ENCODE measurements at regions not wholly inside any gene's neighbourhood (a gene's known extent, or its start where the extent isn't known, plus 50 kb on each side); places are given as distances from the start of the nearest gene placed in this dataset.

- DNase-seq = no peak
These were observed 275.2 kb downstream of the CSNK1G3 start for GRCh38 chr5:123787136-123787535.

GRCh38 chr5:123786411-123786810, 274.4 kb downstream of the CSNK1G3 start:
- DNase-seq = no peak

DNA sequence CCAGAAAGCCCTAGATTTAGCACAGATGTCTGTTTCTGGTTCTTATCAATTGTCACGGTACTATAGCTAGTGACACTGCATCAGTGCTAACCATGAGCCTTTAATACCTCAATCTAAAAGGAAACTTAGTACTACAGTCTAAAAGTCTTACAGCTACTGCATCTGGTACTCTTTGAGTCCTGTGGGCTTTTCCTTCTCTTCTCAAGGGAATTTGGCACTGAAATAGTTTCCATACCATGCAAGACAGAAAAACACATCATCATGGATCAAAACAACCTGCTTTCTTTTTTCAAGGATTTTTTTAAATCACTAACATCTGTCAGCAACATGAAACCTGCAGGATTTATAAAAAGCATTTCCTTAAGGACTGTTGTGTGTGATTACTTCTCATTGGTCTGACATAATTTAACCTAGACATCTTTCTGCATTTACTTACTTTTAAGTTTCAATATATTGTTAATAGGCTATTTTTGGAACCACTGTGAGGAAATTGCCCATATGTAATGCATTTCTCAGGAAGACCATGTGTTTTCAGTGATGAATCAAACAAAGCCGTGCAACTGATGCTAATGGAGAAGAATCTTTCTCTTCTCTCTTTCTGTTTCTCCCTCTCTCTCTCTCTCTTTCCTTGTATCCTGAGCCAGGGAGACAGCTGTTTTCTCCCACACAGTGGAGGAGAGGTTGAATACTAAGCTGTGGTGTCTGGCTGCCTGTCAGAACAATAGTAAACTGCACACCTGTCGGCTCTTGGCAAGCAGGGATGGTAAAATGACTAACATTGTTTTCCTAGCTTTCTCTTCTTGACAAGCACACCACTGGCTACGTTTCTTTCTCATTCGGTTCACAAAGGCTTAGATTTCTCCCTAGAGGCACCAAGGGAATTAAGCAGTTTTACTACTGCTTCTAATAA, 273.4 kb downstream of the CSNK1G3 start:
- DNase-seq = peak; percentile 92

- no peak for DNase-seq
These were observed 271.4 kb downstream of the CSNK1G3 start for GRCh38 chr5:123783421-123783820.

- DNase-seq = no peak
These were observed 266.7 kb downstream of the CSNK1G3 start for GRCh38 chr5:123778641-123779040.

GRCh38 chr5:123776761-123777160, 264.8 kb downstream of the CSNK1G3 start:
- DNase-seq = no peak

DNA sequence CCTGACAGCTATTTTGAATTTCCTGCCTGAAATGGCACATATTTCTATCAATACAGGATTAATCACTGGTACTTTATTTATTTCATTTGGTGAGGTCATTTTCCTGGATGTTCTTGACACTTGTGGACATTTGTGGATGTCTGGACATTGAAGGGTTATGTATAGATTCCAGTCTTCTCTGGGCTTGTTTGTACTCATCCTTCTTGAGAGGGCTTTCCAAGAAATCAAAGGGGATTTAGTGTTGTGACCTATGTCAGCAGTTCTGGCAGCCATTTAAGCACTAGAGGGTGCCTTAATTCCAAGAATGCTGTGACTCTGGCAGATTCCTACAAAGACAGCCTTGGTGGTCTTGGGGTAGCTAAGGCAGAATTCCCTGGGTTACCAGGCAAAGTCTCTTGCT, 259.7 kb downstream of the CSNK1G3 start:
- DNase-seq = no peak

DNA sequence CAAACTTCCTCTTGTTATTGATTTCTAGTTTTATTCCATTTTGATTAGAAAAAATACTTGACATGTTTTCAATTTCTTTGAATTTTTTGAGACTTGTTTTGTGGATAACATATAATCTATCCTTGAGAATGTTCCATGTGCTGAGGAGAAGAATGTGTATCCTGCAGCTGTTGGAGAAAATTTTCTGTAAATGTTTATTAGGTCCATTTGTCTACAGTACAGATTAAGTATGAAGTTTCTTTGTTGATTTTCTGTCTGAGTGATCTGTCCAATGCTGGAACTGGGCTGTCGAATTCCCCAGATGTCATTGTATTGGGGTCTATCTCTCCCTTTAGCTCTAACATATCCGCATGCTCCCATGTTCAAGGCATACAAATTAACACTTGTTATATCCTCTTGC, 251.2 kb downstream of the CSNK1G3 start:
- no peak for DNase-seq

DNA sequence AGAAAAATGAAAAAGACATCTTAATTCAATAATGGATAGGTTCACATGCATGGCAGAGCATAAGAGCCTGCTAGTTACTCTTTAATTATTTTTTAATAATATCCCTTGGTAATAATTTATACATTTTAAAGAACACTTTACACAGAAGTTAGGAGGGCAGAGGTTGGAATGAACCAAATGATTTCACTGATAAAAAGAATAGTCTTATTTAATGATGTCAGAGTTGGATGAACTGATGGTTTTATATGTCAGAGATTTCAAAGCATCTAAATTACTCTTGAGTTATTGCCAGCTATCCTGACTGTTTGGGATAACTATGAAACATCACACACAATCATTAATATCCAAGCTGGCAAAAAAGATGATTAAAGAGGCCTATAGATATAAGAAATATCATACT, 244.8 kb downstream of the CSNK1G3 start:
- no peak for DNase-seq

DNA sequence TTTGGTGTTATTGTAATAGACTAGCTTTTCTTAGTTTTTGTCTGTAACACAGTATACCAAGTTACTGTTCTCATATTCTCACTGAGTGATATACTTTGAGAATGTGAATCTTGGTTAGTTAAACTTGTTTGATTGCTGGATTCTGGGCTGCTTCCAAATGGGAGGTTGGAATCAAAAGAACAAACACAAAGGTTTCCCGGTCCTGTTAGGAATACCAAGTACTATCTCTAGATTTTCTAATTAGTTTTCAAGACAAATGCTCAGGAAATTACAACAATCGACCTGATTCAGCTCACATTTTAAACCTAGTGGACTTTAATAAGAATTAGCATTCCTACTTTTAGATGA, 244.3 kb downstream of the CSNK1G3 start:
- no peak for DNase-seq

- no peak for DNase-seq
These were observed 243.8 kb downstream of the CSNK1G3 start for GRCh38 chr5:123755653-123756317.

- no peak for DNase-seq
These were observed 242.9 kb downstream of the CSNK1G3 start for GRCh38 chr5:123754908-123755307.

DNA sequence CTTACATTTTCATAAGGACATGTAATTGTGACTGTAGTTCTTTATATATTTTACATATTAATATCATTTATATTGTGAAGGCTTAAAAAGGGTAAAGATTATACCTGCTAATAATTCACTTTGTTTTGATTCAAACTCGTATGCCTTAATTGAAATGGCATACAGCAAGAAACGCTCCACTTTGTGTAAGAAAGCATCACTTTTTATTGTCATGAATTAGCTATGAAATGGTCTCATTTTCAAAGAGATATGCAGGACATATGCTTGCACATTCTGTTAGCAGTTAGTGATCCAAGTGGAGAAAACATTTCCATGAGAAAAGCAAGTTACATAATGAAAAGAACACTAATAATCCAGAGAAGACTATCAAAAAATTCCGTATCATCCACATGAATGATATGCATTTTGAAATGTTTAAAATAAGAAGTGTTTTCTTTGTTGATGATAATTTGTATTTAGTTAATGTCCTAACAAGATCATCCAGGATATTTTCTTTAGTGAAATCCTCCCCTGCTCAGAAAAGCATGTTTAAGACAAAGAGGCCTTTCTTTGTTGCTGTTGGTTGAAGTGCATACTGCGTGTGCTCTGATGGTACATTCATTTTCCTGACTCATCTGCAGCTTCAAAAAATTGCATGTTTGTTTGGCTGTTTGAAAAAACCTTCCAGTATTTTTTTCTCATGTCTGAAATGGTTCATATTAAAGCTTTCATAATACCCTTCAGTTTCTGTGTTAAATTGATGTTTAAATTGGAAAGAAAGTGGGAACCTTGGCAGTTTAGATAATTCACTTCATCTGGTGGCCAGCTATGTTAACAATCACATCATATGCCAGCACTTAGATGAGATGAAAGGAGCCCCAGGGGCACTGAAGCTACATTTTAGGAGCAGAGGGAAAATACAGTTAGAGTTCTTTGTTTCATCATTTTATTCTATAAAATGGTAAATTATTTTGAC, 242.2 kb downstream of the CSNK1G3 start:
- DNase-seq = no peak

DNA sequence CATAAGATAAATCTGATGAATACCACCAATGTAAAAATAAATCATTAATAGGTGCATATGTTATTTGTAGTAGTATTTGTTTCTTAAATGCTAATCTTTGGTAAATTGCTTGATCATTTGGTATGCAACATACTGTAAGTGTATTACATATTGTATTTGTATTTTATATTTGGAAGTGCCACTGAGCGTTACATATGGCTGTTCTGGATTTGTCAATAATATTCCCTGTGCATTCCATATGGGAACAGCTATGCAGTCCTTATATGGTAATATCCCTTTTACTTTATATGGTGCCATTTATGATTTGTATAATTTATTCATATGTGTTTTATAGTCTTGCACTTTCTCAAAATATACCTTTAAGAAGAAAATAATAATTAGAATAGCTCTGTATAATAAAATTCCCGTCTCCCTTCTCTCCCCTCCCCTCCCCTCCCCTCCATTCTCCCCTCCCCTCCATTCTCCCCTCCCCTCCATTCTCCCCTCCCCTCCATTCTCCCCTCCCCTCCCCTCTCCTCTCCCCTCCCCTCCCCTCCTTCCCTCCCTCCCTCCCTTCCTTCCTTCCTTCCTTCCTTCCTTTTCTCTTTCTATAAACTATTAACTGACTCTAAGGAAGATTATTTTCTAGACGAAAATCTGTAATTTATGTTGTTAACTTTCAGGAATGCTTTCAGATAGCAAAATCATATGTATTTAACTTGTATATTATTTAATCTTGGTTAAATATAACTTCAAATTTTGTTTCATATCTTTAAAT, 241.4 kb downstream of the CSNK1G3 start:
- no peak for DNase-seq

- DNase-seq = no peak
These were observed 240.7 kb downstream of the CSNK1G3 start for GRCh38 chr5:123752552-123753179.

GRCh38 chr5:123751670-123752069, 239.7 kb downstream of the CSNK1G3 start:
- no peak for DNase-seq

DNA sequence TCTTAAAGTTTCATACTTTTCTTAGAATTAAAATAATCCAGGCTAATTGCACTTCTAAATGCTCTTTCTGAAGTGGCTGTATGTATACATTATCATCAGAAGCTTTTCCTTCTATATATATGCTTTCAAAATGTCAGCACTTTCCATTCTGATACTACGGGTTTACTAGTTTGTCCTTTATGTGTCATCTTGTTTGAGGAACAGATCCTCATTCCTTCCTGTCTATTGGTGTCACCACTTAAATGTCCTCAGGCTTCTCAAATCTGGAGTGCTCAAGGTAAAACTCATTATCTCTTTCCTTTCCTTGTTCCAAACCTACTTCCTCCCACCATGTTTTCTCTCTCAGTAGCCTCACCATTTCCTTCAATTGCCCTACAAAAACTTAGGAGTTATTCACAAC, 236.3 kb downstream of the CSNK1G3 start:
- no peak for DNase-seq

DNA sequence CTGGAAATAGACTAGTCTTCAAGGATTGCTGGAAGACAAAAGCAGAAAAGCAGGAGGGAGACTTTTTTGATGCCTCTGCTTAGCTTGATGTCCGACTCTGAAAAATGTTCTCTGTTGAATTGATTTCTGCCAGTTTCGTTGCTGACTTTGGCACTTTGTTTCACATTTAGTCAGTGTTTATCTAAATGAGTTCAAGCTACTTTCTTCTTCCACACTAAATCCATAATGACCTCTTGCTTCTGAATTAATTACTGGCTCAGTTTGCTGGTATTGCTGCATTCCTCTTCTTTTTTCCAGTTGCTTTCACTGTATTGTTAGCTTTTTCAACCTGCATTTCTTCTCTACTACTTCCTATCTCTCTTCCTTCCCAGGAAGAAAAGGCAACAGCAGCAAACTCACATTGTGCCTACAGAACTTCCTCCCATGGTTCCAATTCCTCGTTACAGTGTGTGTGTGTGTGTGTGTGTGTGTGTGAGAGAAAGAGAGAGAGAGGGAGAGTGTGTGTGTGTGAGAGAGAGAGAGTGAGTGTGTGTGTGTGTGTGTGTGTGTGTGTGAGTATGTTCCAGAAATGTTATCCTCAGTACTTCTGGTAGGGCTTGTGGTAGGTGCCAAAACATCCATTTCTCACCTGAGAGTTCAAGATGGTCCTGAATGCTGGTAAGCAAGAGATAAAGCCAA, 234.8 kb downstream of the CSNK1G3 start:
- DNase-seq = no peak

GRCh38 chr5:123743990-123744583, 232.1 kb downstream of the CSNK1G3 start:
- DNase-seq = no peak

GRCh38 chr5:123735384-123735783, 223.4 kb downstream of the CSNK1G3 start:
- DNase-seq = no peak

DNA sequence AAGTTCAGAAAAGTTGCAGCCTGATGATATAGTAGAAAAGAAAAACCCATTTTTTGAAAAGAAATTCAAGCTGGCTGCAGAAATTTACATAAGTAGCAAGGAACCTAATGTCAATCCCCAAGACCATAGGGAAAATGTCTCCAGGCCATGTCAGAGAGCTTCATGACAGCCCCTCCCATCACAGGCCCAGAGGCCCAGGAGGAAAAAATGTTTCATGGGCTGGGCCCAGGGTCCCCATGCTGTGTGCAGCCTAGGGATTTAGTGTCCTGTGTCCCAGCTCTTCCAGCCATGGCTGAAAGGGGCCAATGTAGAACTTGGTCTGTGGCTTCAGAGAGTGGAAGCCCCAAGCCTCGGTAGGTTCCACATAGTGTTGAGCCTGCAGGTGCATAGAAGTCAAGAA, 220.3 kb downstream of the CSNK1G3 start:
- DNase-seq = no peak
